ENCODE measurements at regions not wholly inside any gene's neighbourhood (a gene's known extent, or its start where the extent isn't known, plus 50 kb on each side); places are given as distances from the start of the nearest gene placed in this dataset.
A peak's percentile ranks its signal among the peaks of the same experiment; 100 is the strongest.
"Not testable (repeated sequence)": the region's sequence is repeated elsewhere in the genome, so short reads cannot be mapped to it uniquely, and the experiment has no call there.

- in situ Hi-C loops (cut with MboI; ENCODE audit: low sequenced_read_pairs) = no loop called here
- Histone ChIP-seq H3K36me3 (replicated peaks) (no peaks in the 10 kb centered on the region), H3K9me3 (no peaks in the 10 kb centered on the region), H3K27me3 (ENCODE audit: low read depth) (no peaks in the 10 kb centered on the region), H3K4me3 (no peak overlapping the region), H3K4me1 (peaks cover 5% of the 10 kb centered on the region)
- peak in 1 of 2 experiments; percentile 39 for DNase-seq (ENCODE audit: low spot score in 2 of 2)
Measured at GRCh38 chr1:195717651-195718050, 890.6 kb downstream of the KCNT2 start.

GRCh38 chr1:195715652-195716051, 892.6 kb downstream of the KCNT2 start:
- H3K36me3 ChIP-seq (replicated peaks) = no peaks in the 10 kb centered on the region
- no peak for DNase-seq (ENCODE audit: low spot score in 2 of 2)
- no peak overlapping the region for H3K4me3 ChIP-seq
- no peaks in the 10 kb centered on the region for H3K9me3 ChIP-seq
- in situ Hi-C loops (cut with MboI; ENCODE audit: low sequenced_read_pairs) = no loop called here
- H3K4me1 ChIP-seq = peaks cover 5% of the 10 kb centered on the region
- H3K27me3 ChIP-seq (ENCODE audit: low read depth) = no peaks in the 10 kb centered on the region

GRCh38 chr1:195714248-195714647, 894.0 kb downstream of the KCNT2 start:
- H3K4me1 ChIP-seq = peaks cover 5% of the 10 kb centered on the region
- no peaks in the 10 kb centered on the region for H3K9me3 ChIP-seq
- no peaks in the 10 kb centered on the region for H3K27me3 ChIP-seq (ENCODE audit: low read depth)
- H3K4me3 ChIP-seq = no peak overlapping the region
- DNase-seq (ENCODE audit: low spot score in 2 of 2) = no peak
- H3K36me3 ChIP-seq (replicated peaks) = no peaks in the 10 kb centered on the region
- in situ Hi-C loops (cut with MboI; ENCODE audit: low sequenced_read_pairs) = no loop called here

- in situ Hi-C loops (cut with MboI; ENCODE audit: low sequenced_read_pairs) = no loop called here
- H3K27me3 ChIP-seq (ENCODE audit: low read depth) = no peaks in the 10 kb centered on the region
- no peak for DNase-seq (ENCODE audit: low spot score in 2 of 2)
- H3K4me1 ChIP-seq = peaks cover 1% of the 10 kb centered on the region
- H3K36me3 ChIP-seq (replicated peaks) = no peaks in the 10 kb centered on the region
- H3K4me3 ChIP-seq = no peak overlapping the region
- no peaks in the 10 kb centered on the region for H3K9me3 ChIP-seq
Measured at GRCh38 chr1:195709821-195710220, 898.4 kb downstream of the KCNT2 start.

GRCh38 chr1:195704028-195704427, 904.2 kb downstream of the KCNT2 start:
- in situ Hi-C loops (cut with MboI; ENCODE audit: low sequenced_read_pairs) = no loop called here
- no peak overlapping the region for H3K4me3 ChIP-seq
- no peak for DNase-seq (ENCODE audit: low spot score in 2 of 2)
- no peaks in the 10 kb centered on the region for H3K4me1 ChIP-seq
- H3K27me3 ChIP-seq (ENCODE audit: low read depth) = no peaks in the 10 kb centered on the region
- H3K36me3 ChIP-seq (replicated peaks) = no peaks in the 10 kb centered on the region
- H3K9me3 ChIP-seq = no peaks in the 10 kb centered on the region

GRCh38 chr1:195701149-195701548, 907.1 kb downstream of the KCNT2 start:
- Histone ChIP-seq H3K36me3 (replicated peaks) (no peaks in the 10 kb centered on the region), H3K4me1 (no peaks in the 10 kb centered on the region), H3K9me3 (no peaks in the 10 kb centered on the region), H3K4me3 (no peak overlapping the region), H3K27me3 (ENCODE audit: low read depth) (no peaks in the 10 kb centered on the region)
- in situ Hi-C loops (cut with MboI; ENCODE audit: low sequenced_read_pairs) = no loop called here
- DNase-seq (ENCODE audit: low spot score in 2 of 2) = no peak

GRCh38 chr1:195697130-195697529, 911.1 kb downstream of the KCNT2 start:
- Histone ChIP-seq H3K4me1 (no peaks in the 10 kb centered on the region), H3K4me3 (no peak overlapping the region), H3K36me3 (replicated peaks) (no peaks in the 10 kb centered on the region), H3K27me3 (ENCODE audit: low read depth) (no peaks in the 10 kb centered on the region), H3K9me3 (no peaks in the 10 kb centered on the region)
- in situ Hi-C loops (cut with MboI; ENCODE audit: low sequenced_read_pairs) = no loop called here
- no peak for DNase-seq (ENCODE audit: low spot score in 2 of 2)

GRCh38 chr1:195686764-195687163, 921.5 kb downstream of the KCNT2 start:
- Histone ChIP-seq H3K27me3 (ENCODE audit: low read depth) (no peaks in the 10 kb centered on the region), H3K4me1 (no peaks in the 10 kb centered on the region), H3K36me3 (replicated peaks) (no peaks in the 10 kb centered on the region), H3K4me3 (no peak overlapping the region), H3K9me3 (no peaks in the 10 kb centered on the region)
- in situ Hi-C loops (cut with MboI; ENCODE audit: low sequenced_read_pairs) = no loop called here
- DNase-seq (ENCODE audit: low spot score in 2 of 2) = no peak

- Histone ChIP-seq H3K9me3 (no peaks in the 10 kb centered on the region), H3K36me3 (replicated peaks) (no peaks in the 10 kb centered on the region), H3K27me3 (ENCODE audit: low read depth) (no peaks in the 10 kb centered on the region), H3K4me1 (no peaks in the 10 kb centered on the region), H3K4me3 (no peak overlapping the region)
- in situ Hi-C loops (cut with MboI; ENCODE audit: low sequenced_read_pairs) = no loop called here
- DNase-seq (ENCODE audit: low spot score in 2 of 2) = no peak
Measured at GRCh38 chr1:195664628-195665027, 943.6 kb downstream of the KCNT2 start.

- Histone ChIP-seq H3K4me3 (no peak overlapping the region), H3K9me3 (no peaks in the 10 kb centered on the region), H3K4me1 (no peaks in the 10 kb centered on the region), H3K36me3 (replicated peaks) (no peaks in the 10 kb centered on the region), H3K27me3 (ENCODE audit: low read depth) (no peaks in the 10 kb centered on the region)
- in situ Hi-C loops (cut with MboI; ENCODE audit: low sequenced_read_pairs) = no loop called here
- no peak for DNase-seq (ENCODE audit: low spot score in 2 of 2)
Measured at GRCh38 chr1:195663549-195664280, 944.5 kb downstream of the KCNT2 start.

GRCh38 chr1:195656780-195657179, 951.5 kb downstream of the KCNT2 start:
- H3K36me3 ChIP-seq (replicated peaks) = no peaks in the 10 kb centered on the region
- H3K4me1 ChIP-seq = peaks cover 3% of the 10 kb centered on the region
- in situ Hi-C loops (cut with MboI; ENCODE audit: low sequenced_read_pairs) = no loop called here
- no peaks in the 10 kb centered on the region for H3K9me3 ChIP-seq
- H3K27me3 ChIP-seq (ENCODE audit: low read depth) = no peaks in the 10 kb centered on the region
- no peak for DNase-seq (ENCODE audit: low spot score in 2 of 2)
- no peak overlapping the region for H3K4me3 ChIP-seq

GRCh38 chr1:195648875-195649274, 959.4 kb downstream of the KCNT2 start:
- in situ Hi-C loops (cut with MboI; ENCODE audit: low sequenced_read_pairs); DNase-seq (ENCODE audit: low spot score in 2 of 2); H3K4me3 ChIP-seq; H3K36me3 ChIP-seq (replicated peaks); H3K9me3 ChIP-seq; H3K27me3 ChIP-seq (ENCODE audit: low read depth); H3K4me1 ChIP-seq: not testable (repeated sequence)

GRCh38 chr1:195637539-195637938, 970.7 kb downstream of the KCNT2 start:
- in situ Hi-C loops (cut with MboI; ENCODE audit: low sequenced_read_pairs) = no loop called here

GRCh38 chr1:195618287-195618686, 990.0 kb downstream of the KCNT2 start:
- in situ Hi-C loops (cut with MboI; ENCODE audit: low sequenced_read_pairs) = no loop called here
- no peak for DNase-seq (ENCODE audit: low spot score in 2 of 2)
- no peak overlapping the region for H3K4me3 ChIP-seq
- no peaks in the 10 kb centered on the region for H3K36me3 ChIP-seq (replicated peaks)
- H3K27me3 ChIP-seq (ENCODE audit: low read depth) = no peaks in the 10 kb centered on the region
- no peaks in the 10 kb centered on the region for H3K4me1 ChIP-seq
- no peaks in the 10 kb centered on the region for H3K9me3 ChIP-seq

More at GRCh38 chr1:195637539-195637938, 970.7 kb downstream of the KCNT2 start:
- H3K4me3 ChIP-seq = no peak overlapping the region
- H3K27me3 ChIP-seq (ENCODE audit: low read depth) = no peaks in the 10 kb centered on the region
- DNase-seq (ENCODE audit: low spot score in 2 of 2) = no peak
- no peaks in the 10 kb centered on the region for H3K36me3 ChIP-seq (replicated peaks)
- H3K9me3 ChIP-seq = no peaks in the 10 kb centered on the region
- H3K4me1 ChIP-seq = no peaks in the 10 kb centered on the region

GRCh38 chr1:195617106-195617505, 991.1 kb downstream of the KCNT2 start:
- no peaks in the 10 kb centered on the region for H3K9me3 ChIP-seq

More at GRCh38 chr1:195617106-195617505, 991.1 kb downstream of the KCNT2 start:
- no peak for DNase-seq (ENCODE audit: low spot score in 2 of 2)
- Histone ChIP-seq H3K36me3 (replicated peaks) (no peaks in the 10 kb centered on the region), H3K4me1 (no peaks in the 10 kb centered on the region), H3K27me3 (ENCODE audit: low read depth) (no peaks in the 10 kb centered on the region), H3K4me3 (no peak overlapping the region)
- in situ Hi-C loops (cut with MboI; ENCODE audit: low sequenced_read_pairs) = no loop called here
